ENCODE measurements at regions not wholly inside any gene's neighbourhood (a gene's known extent, or its start where the extent isn't known, plus 50 kb on each side); places are given as distances from the start of the nearest gene placed in this dataset.

DNA sequence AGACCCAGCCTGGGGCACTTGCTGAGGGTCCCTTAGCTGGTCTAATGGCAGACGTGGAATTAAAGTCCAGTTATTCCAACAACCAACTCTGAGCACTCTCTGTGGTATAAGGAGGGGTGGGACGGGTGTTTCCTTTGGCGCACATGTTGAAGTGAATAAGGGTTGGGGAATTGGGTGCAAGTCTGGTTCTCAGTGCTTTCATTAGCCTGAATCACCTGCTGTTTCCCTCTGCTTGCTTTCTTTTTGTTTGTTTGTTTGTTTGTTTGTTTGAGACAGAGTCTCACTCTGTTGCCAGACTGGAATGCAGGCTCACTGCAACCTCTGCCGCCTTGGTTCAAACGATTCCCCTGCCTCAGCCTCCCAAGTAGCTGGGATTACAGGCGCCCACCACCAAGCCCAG lies 110.1 kb downstream of the TNFAIP3 start (continued):
- TF ChIP-seq ZNF383 (CRISPR knock-in tag; IDR thresholded peaks at IDR 0.05; ENCODE audit: borderline replicate concordance) = no peak
- TF ChIP-seq, protein P1, sequence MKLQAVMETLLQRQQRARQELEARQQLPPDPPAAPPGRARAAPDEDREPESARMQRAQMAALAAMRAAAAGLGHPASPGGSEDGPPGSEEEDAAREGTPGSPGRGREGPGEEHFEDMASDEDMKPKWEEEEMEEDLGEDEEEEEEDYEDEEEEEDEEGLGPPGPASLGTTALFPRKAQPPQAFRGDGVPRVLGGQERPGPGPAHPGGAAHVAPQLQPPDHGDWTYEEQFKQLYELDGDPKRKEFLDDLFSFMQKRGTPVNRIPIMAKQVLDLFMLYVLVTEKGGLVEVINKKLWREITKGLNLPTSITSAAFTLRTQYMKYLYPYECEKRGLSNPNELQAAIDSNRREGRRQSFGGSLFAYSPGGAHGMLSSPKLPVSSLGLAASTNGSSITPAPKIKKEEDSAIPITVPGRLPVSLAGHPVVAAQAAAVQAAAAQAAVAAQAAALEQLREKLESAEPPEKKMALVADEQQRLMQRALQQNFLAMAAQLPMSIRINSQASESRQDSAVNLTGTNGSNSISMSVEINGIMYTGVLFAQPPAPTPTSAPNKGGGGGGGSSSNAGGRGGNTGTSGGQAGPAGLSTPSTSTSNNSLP (IDR thresholded peaks at IDR 0.05; ENCODE audit: low read depth, low read length) = no peak
- TF ChIP-seq HHEX (CRISPR knock-in tag; IDR thresholded peaks at IDR 0.05) = no peak
- TF ChIP-seq, protein P2, sequence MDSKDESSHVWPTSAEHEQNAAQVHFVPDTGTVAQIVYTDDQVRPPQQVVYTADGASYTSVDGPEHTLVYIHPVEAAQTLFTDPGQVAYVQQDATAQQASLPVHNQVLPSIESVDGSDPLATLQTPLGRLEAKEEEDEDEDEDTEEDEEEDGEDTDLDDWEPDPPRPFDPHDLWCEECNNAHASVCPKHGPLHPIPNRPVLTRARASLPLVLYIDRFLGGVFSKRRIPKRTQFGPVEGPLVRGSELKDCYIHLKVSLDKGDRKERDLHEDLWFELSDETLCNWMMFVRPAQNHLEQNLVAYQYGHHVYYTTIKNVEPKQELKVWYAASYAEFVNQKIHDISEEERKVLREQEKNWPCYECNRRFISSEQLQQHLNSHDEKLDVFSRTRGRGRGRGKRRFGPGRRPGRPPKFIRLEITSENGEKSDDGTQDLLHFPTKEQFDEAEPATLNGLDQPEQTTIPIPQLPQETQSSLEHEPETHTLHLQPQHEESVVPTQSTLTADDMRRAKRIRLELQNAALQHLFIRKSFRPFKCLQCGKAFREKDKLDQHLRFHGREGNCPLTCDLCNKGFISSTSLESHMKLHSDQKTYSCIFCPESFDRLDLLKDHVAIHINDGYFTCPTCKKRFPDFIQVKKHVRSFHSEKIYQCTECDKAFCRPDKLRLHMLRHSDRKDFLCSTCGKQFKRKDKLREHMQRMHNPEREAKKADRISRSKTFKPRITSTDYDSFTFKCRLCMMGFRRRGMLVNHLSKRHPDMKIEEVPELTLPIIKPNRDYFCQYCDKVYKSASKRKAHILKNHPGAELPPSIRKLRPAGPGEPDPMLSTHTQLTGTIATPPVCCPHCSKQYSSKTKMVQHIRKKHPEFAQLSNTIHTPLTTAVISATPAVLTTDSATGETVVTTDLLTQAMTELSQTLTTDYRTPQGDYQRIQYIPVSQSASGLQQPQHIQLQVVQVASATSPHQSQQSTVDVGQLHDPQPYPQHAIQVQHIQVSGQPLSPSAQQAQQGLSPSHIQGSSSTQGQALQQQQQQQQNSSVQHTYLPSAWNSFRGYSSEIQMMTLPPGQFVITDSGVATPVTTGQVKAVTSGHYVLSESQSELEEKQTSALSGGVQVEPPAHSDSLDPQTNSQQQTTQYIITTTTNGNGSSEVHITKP (CRISPR knock-in tag; IDR thresholded peaks at IDR 0.05; ENCODE audit: low read depth) = no peak
- no peak for TF ChIP-seq ZNF788 (CRISPR knock-in tag; IDR thresholded peaks at IDR 0.05; ENCODE audit: borderline replicate concordance)
- no peak for TF ChIP-seq ZNF713 (CRISPR knock-in tag; IDR thresholded peaks at IDR 0.05)
- no peak for TF ChIP-seq SRSF4 (IDR thresholded peaks at IDR 0.05; ENCODE audit: low read depth, low read length, poor library complexity, severe bottlenecking)
- TF ChIP-seq ZNF773 (CRISPR knock-in tag; IDR thresholded peaks at IDR 0.05; ENCODE audit: borderline replicate concordance) = no peak

DNA sequence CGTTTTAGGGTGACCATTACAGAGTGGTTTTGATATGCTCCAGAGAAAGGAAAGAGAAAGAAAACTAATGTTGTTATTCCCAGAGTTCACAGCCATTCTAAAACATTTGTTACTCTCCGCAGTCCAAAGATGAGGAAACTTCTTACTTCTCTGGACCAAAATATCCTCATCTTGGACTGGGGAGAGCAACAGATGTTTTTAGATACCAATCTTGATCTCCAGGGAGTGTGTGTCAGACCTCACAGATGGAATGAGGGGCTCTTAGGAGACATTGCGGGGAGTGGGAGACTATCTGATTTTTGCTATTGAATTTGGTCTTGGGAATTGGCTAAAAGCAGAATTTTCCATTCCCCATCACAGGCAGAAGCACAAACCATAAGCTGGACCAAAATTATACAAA lies 110.8 kb downstream of the TNFAIP3 start:
- Histone ChIP-seq H3K9me3 (ENCODE audit: low read length) (no peaks in the 10 kb centered on the region), H3K9ac (ENCODE audit: insufficient read depth, low read depth, low read length) (no peak overlapping the region), H3K4me2 (ENCODE audit: low read depth, low read length) (no peak overlapping the region), H3K27ac (ENCODE audit: extremely low read length, insufficient read depth, low read length) (no peak overlapping the region), H3K79me2 (ENCODE audit: insufficient read depth, low read length) (no peaks in the 10 kb centered on the region), H3K4me3 (replicated peaks in 1 of 3; ENCODE audit: insufficient read depth in 1 of 3, low read depth in 2 of 3, low read length in 3 of 3) (no peak overlapping the region), H3K27me3 (ENCODE audit: control insufficient read depth in 1 of 2, insufficient read depth in 2 of 2, low read length in 2 of 2) (peaks cover 0 to 40% of the 10 kb centered on the region in 2 experiments; a peak in 4 of 5 replicates), H4K20me1 (ENCODE audit: insufficient read depth, low read length) (no peaks in the 10 kb centered on the region), H3K36me3 (replicated peaks in 1 of 2; ENCODE audit: control insufficient read depth in 1 of 2, insufficient read depth in 2 of 2, low read length in 2 of 2) (no peaks in the 10 kb centered on the region), H2AFZ (ENCODE audit: low read length) (no peak overlapping the region), H3K4me1 (ENCODE audit: insufficient read depth, low read length) (no peaks in the 10 kb centered on the region)
- ChIA-PET POLR2A (no interaction called here), CTCF (ENCODE audit: low intra/inter-chr PET ratio, low total read pairs) (no interaction called here)
- WGBS (ENCODE audit: low lambda C conversion rate) = 53% methylated on average over 3 of the region's 3 CpGs
- ATAC-seq (no peak), DNase-seq (ENCODE audit: low spot score) (no peak), FAIRE-seq (no peak)
- TF ChIP-seq ZNF766 (CRISPR knock-in tag; IDR thresholded peaks at IDR 0.05; ENCODE audit: borderline replicate concordance) (no peak), ATF1 (CRISPR knock-in tag; IDR thresholded peaks at IDR 0.05) (no peak), KLF15 (CRISPR knock-in tag; IDR thresholded peaks at IDR 0.05; ENCODE audit: borderline replicate concordance) (no peak), ZNF614 (CRISPR knock-in tag; IDR thresholded peaks at IDR 0.05; ENCODE audit: borderline replicate concordance) (no peak), ZFYVE20 (CRISPR knock-in tag; IDR thresholded peaks at IDR 0.05; ENCODE audit: borderline replicate concordance, low read depth) (no peak), ZNF331 (CRISPR knock-in tag; IDR thresholded peaks at IDR 0.05) (no peak), ZNF879 (CRISPR knock-in tag; IDR thresholded peaks at IDR 0.05) (no peak), MIER3 (CRISPR knock-in tag; IDR thresholded peaks at IDR 0.05; ENCODE audit: borderline replicate concordance) (no peak), MED8 (CRISPR knock-in tag; IDR thresholded peaks at IDR 0.05; ENCODE audit: insufficient replicate concordance) (no peak), THAP11 (CRISPR knock-in tag; IDR thresholded peaks at IDR 0.05) (no peak), PHF21A (CRISPR knock-in tag; IDR thresholded peaks at IDR 0.05) (no peak), MAFF (IDR thresholded peaks at IDR 0.05; ENCODE audit: low read depth, low read length) (no peak)
- TF ChIP-seq, protein P3, sequence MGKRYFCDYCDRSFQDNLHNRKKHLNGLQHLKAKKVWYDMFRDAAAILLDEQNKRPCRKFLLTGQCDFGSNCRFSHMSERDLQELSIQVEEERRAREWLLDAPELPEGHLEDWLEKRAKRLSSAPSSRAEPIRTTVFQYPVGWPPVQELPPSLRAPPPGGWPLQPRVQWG (CRISPR knock-in tag; IDR thresholded peaks at IDR 0.05; ENCODE audit: borderline replicate concordance, low read depth) = no peak
- BruUV-seq (replicated peaks) = no TSS peak
- intact Hi-C loops (cut with micrococcal nuclease; ENCODE audit: unreplicated experiment) = no loop called here
- in situ Hi-C loops (cut with HindIII; ENCODE audit: extremely low pct_ligation_motif_present, low pct_unique_long_range_greater_than_20kb) = no loop called here
